PC-9 (cell line): ENCODE measurements at regions not wholly inside any gene's neighbourhood (a gene's known extent, or its start where the extent isn't known, plus 50 kb on each side); places are given as distances from the start of the nearest gene placed in this dataset.

Source experiments
- BruUV-seq: library from RNA; stranded (reverse); fragments of 400-500 nt; replicated peaks from 2 replicates; lab custom pipeline; 2021; lab: Mats Ljungman, UMichigan
- CTCF ChIA-PET: fragments of 300-600 bp; sonication (Branson Sonifier 250); formaldehyde crosslinking; loops from one replicate; lab custom pipeline; 2022; ENCODE audit warnings: antibody characterized with exemption; lab: Charles Lee
- POLR2A ChIA-PET: fragments of 300-600 bp; sonication (Branson Sonifier 250); formaldehyde crosslinking; loops from one replicate; lab custom pipeline; 2022; ENCODE audit warnings: antibody characterized with exemption; ENCODE audit not compliant: unreplicated experiment; lab: Charles Lee
- DNase-seq, 2 experiments: peaks; one replicate each; pipeline versions ENCODE4 v3.0.0 to v3.0.0-alpha.2; 2015 to 2022; ENCODE audit warnings: mixed read lengths in 1 of 2
- H2AFZ ChIP-seq: fragments of 200-600 bp; sonication (generic); 2 replicates; pipeline ENCODE4 v1.8.1; 2017; ENCODE audit warnings: antibody characterized with exemption
- H3F3A ChIP-seq: fragments of 200-600 bp; sonication (generic); 2 replicates; pipeline ENCODE4 v1.8.1; 2017; ENCODE audit warnings: antibody characterized with exemption, mild to moderate bottlenecking, low read depth; ENCODE audit not compliant: insufficient read depth
- H3K27ac ChIP-seq: fragments of 200-600 bp; sonication (generic); 2 replicates; pipeline ENCODE4 v1.6.1; 2016; ENCODE audit warnings: mixed run types
- H3K27me3 ChIP-seq: fragments of 200-600 bp; sonication (generic); 2 replicates; pipeline ENCODE4 v1.6.1; 2016; ENCODE audit warnings: low read depth, mixed run types; ENCODE audit not compliant: insufficient read depth
- H3K36me3 ChIP-seq: fragments of 200-600 bp; sonication (generic); 2 replicates; pipeline ENCODE4 v1.6.1; 2016; ENCODE audit warnings: low read depth, mixed run types
- H3K4me1 ChIP-seq: fragments of 200-600 bp; sonication (generic); replicated peaks from 2 replicates; pipeline ENCODE4 v1.6.1; 2016; ENCODE audit warnings: mixed run types; ENCODE audit not compliant: insufficient read depth
- H3K4me2 ChIP-seq: fragments of 200-600 bp; sonication (generic); 2 replicates; pipeline ENCODE4 v1.6.1; 2017; ENCODE audit warnings: mixed run types
- H3K4me3 ChIP-seq: fragments of 200-600 bp; sonication (generic); 2 replicates; pipeline ENCODE4 v1.6.1; 2016; ENCODE audit warnings: mixed run types
- H3K79me2 ChIP-seq: fragments of 200-600 bp; sonication (generic); 2 replicates; pipeline ENCODE4 v1.6.1; 2017; ENCODE audit warnings: low read depth, mixed run types
- H3K9me2 ChIP-seq: fragments of 200-600 bp; sonication (generic); 2 replicates; pipeline ENCODE4 v1.8.1; 2017; ENCODE audit warnings: mild to moderate bottlenecking; ENCODE audit not compliant: insufficient read depth
- H3K9me3 ChIP-seq: fragments of 200-600 bp; sonication (generic); 2 replicates; pipeline ENCODE4 v1.8.1; 2016; ENCODE audit warnings: low read depth; ENCODE audit not compliant: insufficient read depth
- H4K20me1 ChIP-seq: fragments of 200-600 bp; sonication (generic); 2 replicates; pipeline ENCODE4 v1.8.1; 2017; ENCODE audit not compliant: insufficient read depth
- EZH2 ChIP-seq: fragments of 200-600 bp; sonication (generic); IDR thresholded peaks from 2 replicates; pipeline ENCODE4 v1.8.0; 2017; ENCODE audit warnings: antibody characterized with exemption, low read depth
- intact Hi-C: fragments of 100-400 bp; cut with micrococcal nuclease; formaldehyde crosslinking; loops from one replicate; pipeline ENCODE4 v1.10.0; 2022; ENCODE audit not compliant: unreplicated experiment
- TF ChIP-seq, protein P1 (sequence below): fragments of 200-600 bp; sonication (generic); conservative IDR thresholded peaks from 2 replicates; pipeline ENCODE4 v1.6.1; 2017; ENCODE audit warnings: mixed run types, antibody characterized with exemption, mild to moderate bottlenecking, moderate library complexity

DNA sequence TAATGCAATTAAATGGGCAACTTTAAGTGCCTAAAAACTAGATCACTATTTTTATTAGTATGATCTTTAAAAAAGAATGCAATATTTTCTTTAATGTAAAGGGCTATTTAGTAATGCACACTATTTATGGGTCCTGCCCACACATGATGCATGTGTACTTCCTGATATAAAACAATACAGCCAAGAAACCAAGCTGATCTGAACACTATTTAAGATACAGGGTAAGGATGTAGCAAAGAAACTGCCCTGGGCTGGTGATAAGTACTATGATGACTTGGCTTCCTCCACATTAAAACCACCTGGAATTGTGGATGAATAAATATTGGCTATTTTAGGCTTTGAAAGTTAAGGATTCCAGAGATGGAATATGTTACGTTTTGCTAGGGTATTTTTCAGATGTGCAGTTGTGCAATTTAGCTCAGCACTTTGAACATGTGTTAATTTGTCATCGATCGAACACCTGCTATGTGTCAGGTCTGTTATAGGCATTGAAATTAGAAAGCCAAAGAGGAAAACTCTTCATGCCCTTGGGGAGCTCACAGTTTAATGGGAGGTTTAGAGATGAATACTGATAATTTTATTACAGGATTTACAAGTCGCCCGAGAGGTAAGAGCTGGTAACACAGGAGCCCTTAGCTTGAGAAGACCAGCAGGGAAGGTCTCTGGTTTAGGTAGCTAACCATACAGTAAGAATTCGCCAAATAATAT lies 276.7 kb downstream of the PLK2 start:
- CTCF ChIA-PET, result interaction anchor here (0.6 kb wide), 1 partner anchor 277 kb away, joined by 3 read pairs; no protein-coding TSS in a partner anchor
- H3K79me2 ChIP-seq, result no peaks in the 10 kb centered on the region
- no peaks in the 10 kb centered on the region for H3K9me2 ChIP-seq
- no peak overlapping the region for H2AFZ ChIP-seq
- POLR2A ChIA-PET, result no interaction called here
- peaks cover 17% of the 10 kb centered on the region for H3F3A ChIP-seq
- H3K36me3 ChIP-seq, result peaks cover 8% of the 10 kb centered on the region; the same call in 1 of the 2 replicates
- TF ChIP-seq EZH2, result no peak
- TF ChIP-seq, protein P1, sequence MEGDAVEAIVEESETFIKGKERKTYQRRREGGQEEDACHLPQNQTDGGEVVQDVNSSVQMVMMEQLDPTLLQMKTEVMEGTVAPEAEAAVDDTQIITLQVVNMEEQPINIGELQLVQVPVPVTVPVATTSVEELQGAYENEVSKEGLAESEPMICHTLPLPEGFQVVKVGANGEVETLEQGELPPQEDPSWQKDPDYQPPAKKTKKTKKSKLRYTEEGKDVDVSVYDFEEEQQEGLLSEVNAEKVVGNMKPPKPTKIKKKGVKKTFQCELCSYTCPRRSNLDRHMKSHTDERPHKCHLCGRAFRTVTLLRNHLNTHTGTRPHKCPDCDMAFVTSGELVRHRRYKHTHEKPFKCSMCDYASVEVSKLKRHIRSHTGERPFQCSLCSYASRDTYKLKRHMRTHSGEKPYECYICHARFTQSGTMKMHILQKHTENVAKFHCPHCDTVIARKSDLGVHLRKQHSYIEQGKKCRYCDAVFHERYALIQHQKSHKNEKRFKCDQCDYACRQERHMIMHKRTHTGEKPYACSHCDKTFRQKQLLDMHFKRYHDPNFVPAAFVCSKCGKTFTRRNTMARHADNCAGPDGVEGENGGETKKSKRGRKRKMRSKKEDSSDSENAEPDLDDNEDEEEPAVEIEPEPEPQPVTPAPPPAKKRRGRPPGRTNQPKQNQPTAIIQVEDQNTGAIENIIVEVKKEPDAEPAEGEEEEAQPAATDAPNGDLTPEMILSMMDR, result no peak
- H3K9me3 ChIP-seq, result peaks cover 24% of the 10 kb centered on the region
- no peaks in the 10 kb centered on the region for H3K27me3 ChIP-seq
- no peak for DNase-seq
- no peaks in the 10 kb centered on the region for H4K20me1 ChIP-seq
- H3K4me2 ChIP-seq, result no peak overlapping the region
- intact Hi-C loops, result no loop called here
- no peak overlapping the region for H3K27ac ChIP-seq
- peaks cover 38% of the 10 kb centered on the region for H3K4me1 ChIP-seq
- no peak overlapping the region for H3K4me3 ChIP-seq
- no TSS peak for BruUV-seq

DNA sequence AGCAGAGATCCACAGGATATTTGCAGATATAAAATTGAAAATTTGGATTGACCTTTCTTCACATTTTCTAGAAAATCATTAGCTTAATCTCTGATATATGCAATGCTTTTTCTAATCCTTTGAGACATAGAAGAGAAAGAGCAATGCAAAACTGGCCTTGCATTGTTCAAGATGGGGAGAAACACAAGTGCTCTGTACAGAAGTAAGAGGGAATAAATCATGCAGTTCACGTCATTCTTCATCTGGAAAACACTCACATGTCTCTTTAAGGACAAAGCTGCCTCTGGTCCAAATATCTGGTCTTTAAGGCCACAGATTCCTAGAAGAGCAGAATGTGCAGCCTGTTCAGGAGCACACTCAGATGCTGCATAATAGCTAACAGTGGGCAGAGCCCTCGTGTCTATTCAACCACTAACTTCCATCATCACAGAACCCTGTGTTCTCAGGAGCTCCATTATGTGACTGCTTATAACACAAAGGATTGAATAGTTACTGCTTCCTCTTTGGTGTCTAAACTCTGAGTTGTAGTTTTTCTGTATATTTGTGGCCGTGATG lies 277.5 kb downstream of the PLK2 start:
- Histone ChIP-seq H3K4me1 (peaks cover 30% of the 10 kb centered on the region), H3K9me3 (peaks cover 24% of the 10 kb centered on the region), H3K27ac (0 out of 2 replicates have a peak overlapping the region, but pooled peaks have one; percentile 5), H3K79me2 (no peaks in the 10 kb centered on the region), H3K9me2 (no peaks in the 10 kb centered on the region), H4K20me1 (no peaks in the 10 kb centered on the region), H3K27me3 (no peaks in the 10 kb centered on the region), H3K4me3 (no peak overlapping the region), H3K36me3 (peaks cover 8% of the 10 kb centered on the region; the same call in 1 of the 2 replicates), H2AFZ (no peak overlapping the region), H3F3A (peaks cover 10% of the 10 kb centered on the region; the same call in 1 of the 2 replicates), H3K4me2 (no peak overlapping the region)
- BruUV-seq, result no TSS peak
- TF ChIP-seq, protein P1, result no peak
- ChIA-PET CTCF (interaction anchor here (0.6 to 0.7 kb wide), 2 partner anchors 58 to 278 kb away, joined by 3 read pairs; no protein-coding TSS in a partner anchor), POLR2A (interaction anchor here (0.6 to 0.7 kb wide), 4 partner anchors 18 to 1899 kb away, joined by 3 to 16 read pairs (median 8); no protein-coding TSS in a partner anchor)
- DNase-seq, result no peak
- intact Hi-C loops, result no loop called here

DNA sequence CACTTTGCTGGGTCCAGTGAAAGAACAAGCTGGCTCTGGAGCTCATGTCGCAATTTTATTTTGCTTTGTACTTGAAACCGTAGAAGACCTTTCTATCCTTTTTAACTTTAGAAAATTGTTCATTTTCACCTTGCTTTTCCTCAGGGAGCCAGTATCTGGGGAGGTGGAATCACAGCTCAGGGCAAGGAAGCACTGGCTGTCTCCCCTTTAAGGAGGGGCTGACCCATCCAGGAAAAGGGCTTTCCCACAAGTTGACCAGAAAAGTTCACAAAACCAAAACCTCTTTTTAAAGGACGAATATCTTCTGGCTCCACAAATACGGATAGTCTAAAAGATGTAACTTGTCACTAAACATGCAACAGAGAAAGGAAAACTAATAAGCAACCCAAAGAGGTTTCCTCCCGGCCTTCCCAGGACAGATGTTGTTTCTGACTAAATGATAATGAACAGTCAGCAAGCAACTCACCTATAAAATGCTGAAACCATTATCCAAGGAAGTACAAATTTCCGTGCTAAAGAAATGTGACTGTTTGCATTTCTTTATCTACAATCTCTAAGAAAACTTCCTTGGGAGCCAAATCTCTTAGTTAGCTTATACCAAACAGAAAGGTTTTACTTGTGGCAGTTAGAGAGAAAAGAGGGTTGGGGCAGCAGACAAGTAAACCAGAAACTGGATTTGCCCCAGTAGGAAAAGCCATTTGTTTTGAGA lies 278.2 kb downstream of the PLK2 start:
- Histone ChIP-seq H3K27me3 (no peaks in the 10 kb centered on the region), H3K27ac (0 out of 2 replicates have a peak overlapping the region, but pooled peaks have one; percentile 5), H3K4me1 (peaks cover 24% of the 10 kb centered on the region), H3F3A (peaks cover 7% of the 10 kb centered on the region; the same call in 1 of the 2 replicates), H3K36me3 (peaks cover 8% of the 10 kb centered on the region; the same call in 1 of the 2 replicates), H3K79me2 (no peaks in the 10 kb centered on the region), H4K20me1 (no peaks in the 10 kb centered on the region), H2AFZ (no peak overlapping the region), H3K9me2 (no peaks in the 10 kb centered on the region), H3K9me3 (peaks cover 24% of the 10 kb centered on the region), H3K4me3 (no peak overlapping the region), H3K4me2 (no peak overlapping the region)
- no peak for TF ChIP-seq EZH2
- TF ChIP-seq, protein P1, result no peak
- ChIA-PET CTCF (no interaction called here), POLR2A (interaction anchor here (0.5 to 0.7 kb wide), 6 partner anchors 18 to 1899 kb away, joined by 3 to 16 read pairs (median 10); no protein-coding TSS in a partner anchor)
- intact Hi-C loops, result no loop called here
- BruUV-seq, result no TSS peak
- no peak for DNase-seq
